ENCODE measurements at regions not wholly inside any gene's neighbourhood (a gene's known extent, or its start where the extent isn't known, plus 50 kb on each side); places are given as distances from the start of the nearest gene placed in this dataset.

- no peak overlapping the region for H3K4me3 Mint-ChIP-seq
- no peak overlapping the region for H3K27ac Mint-ChIP-seq
- Histone ChIP-seq H3K27ac (ENCODE audit: low read length) (no peak overlapping the region), H3K9me3 (ENCODE audit: control insufficient read depth, insufficient read depth, low read length) (no peaks in the 10 kb centered on the region), H3K36me3 (ENCODE audit: control insufficient read depth, insufficient read depth, low read length) (no peaks in the 10 kb centered on the region), H3K4me1 (ENCODE audit: control insufficient read depth, insufficient read depth, low read length) (no peaks in the 10 kb centered on the region), H3K4me3 (ENCODE audit: low read length) (no peak overlapping the region), H3K27me3 (ENCODE audit: control insufficient read depth, insufficient read depth, low read length) (no peaks in the 10 kb centered on the region)
- H3K36me3 Mint-ChIP-seq = no peaks in the 10 kb centered on the region
- H3K4me1 Mint-ChIP-seq = no peaks in the 10 kb centered on the region
- 83% methylated on average over 1 of the region's 2 CpGs for WGBS (ENCODE audit: insufficient coverage)
- H3K9me3 Mint-ChIP-seq = no peaks in the 10 kb centered on the region
- DNase-seq (no peak), ATAC-seq (no peak)
- TF ChIP-seq, protein P1, sequence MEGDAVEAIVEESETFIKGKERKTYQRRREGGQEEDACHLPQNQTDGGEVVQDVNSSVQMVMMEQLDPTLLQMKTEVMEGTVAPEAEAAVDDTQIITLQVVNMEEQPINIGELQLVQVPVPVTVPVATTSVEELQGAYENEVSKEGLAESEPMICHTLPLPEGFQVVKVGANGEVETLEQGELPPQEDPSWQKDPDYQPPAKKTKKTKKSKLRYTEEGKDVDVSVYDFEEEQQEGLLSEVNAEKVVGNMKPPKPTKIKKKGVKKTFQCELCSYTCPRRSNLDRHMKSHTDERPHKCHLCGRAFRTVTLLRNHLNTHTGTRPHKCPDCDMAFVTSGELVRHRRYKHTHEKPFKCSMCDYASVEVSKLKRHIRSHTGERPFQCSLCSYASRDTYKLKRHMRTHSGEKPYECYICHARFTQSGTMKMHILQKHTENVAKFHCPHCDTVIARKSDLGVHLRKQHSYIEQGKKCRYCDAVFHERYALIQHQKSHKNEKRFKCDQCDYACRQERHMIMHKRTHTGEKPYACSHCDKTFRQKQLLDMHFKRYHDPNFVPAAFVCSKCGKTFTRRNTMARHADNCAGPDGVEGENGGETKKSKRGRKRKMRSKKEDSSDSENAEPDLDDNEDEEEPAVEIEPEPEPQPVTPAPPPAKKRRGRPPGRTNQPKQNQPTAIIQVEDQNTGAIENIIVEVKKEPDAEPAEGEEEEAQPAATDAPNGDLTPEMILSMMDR (IDR thresholded peaks at IDR 0.05) = no peak
- intact Hi-C loops (cut with micrococcal nuclease) = no loop called here
- H3K27me3 Mint-ChIP-seq (ENCODE audit: low read depth in 2 of 2) = peaks cover 8 to 10% of the 10 kb centered on the region in 2 donors
Observed at GRCh38 chr12:105907982-105908381, 230.8 kb downstream of the NUAK1 start.

GRCh38 chr12:105910030-105910429 lies 228.7 kb downstream of the NUAK1 start:
- H3K27ac Mint-ChIP-seq = no peak overlapping the region
- DNase-seq = no peak
- no peak for ATAC-seq
- peaks cover 0 to 6% of the 10 kb centered on the region in 2 donors for H3K27me3 Mint-ChIP-seq (ENCODE audit: low read depth in 2 of 2)
- 98% methylated on average over 3 of the region's 3 CpGs for whole genome bisulfite sequencing (ENCODE audit: insufficient coverage)
- Histone ChIP-seq H3K27ac (ENCODE audit: low read length) (no peak overlapping the region), H3K27me3 (ENCODE audit: control insufficient read depth, insufficient read depth, low read length) (no peaks in the 10 kb centered on the region), H3K4me3 (ENCODE audit: low read length) (no peak overlapping the region), H3K36me3 (ENCODE audit: control insufficient read depth, insufficient read depth, low read length) (no peaks in the 10 kb centered on the region), H3K4me1 (ENCODE audit: control insufficient read depth, insufficient read depth, low read length) (no peaks in the 10 kb centered on the region), H3K9me3 (ENCODE audit: control insufficient read depth, insufficient read depth, low read length) (no peaks in the 10 kb centered on the region)
- TF ChIP-seq, protein P1 (IDR thresholded peaks at IDR 0.05) = no peak
- H3K9me3 Mint-ChIP-seq = no peaks in the 10 kb centered on the region
- no peaks in the 10 kb centered on the region for H3K36me3 Mint-ChIP-seq
- H3K4me3 Mint-ChIP-seq = no peak overlapping the region
- intact Hi-C loops (cut with micrococcal nuclease) = no loop called here
- H3K4me1 Mint-ChIP-seq = no peaks in the 10 kb centered on the region

- no peak overlapping the region for H3K27ac ChIP-seq (ENCODE audit: low read length)
- DNase-seq (no peak), ATAC-seq (no peak)
- no peaks in the 10 kb centered on the region for H3K9me3 ChIP-seq (ENCODE audit: control insufficient read depth, insufficient read depth, low read length)
- H3K27me3 ChIP-seq (ENCODE audit: control insufficient read depth, insufficient read depth, low read length) = no peaks in the 10 kb centered on the region
- H3K4me3 Mint-ChIP-seq = no peak overlapping the region
- H3K27me3 Mint-ChIP-seq (ENCODE audit: low read depth in 2 of 2) = no peaks in the 10 kb centered on the region
- TF ChIP-seq, protein P1 (IDR thresholded peaks at IDR 0.05) = no peak
- no peaks in the 10 kb centered on the region for H3K9me3 Mint-ChIP-seq
- intact Hi-C loops (cut with micrococcal nuclease) = no loop called here
- WGBS (ENCODE audit: insufficient coverage) = 90% methylated on average over 3 of the region's 4 CpGs
- H3K4me3 ChIP-seq (ENCODE audit: low read length) = no peak overlapping the region
- H3K36me3 Mint-ChIP-seq = no peaks in the 10 kb centered on the region
- no peaks in the 10 kb centered on the region for H3K4me1 ChIP-seq (ENCODE audit: control insufficient read depth, insufficient read depth, low read length)
- H3K4me1 Mint-ChIP-seq = no peaks in the 10 kb centered on the region
- no peak overlapping the region for H3K27ac Mint-ChIP-seq
- no peaks in the 10 kb centered on the region for H3K36me3 ChIP-seq (ENCODE audit: control insufficient read depth, insufficient read depth, low read length)
Observed at GRCh38 chr12:105911966-105912365, 226.8 kb downstream of the NUAK1 start.

DNA sequence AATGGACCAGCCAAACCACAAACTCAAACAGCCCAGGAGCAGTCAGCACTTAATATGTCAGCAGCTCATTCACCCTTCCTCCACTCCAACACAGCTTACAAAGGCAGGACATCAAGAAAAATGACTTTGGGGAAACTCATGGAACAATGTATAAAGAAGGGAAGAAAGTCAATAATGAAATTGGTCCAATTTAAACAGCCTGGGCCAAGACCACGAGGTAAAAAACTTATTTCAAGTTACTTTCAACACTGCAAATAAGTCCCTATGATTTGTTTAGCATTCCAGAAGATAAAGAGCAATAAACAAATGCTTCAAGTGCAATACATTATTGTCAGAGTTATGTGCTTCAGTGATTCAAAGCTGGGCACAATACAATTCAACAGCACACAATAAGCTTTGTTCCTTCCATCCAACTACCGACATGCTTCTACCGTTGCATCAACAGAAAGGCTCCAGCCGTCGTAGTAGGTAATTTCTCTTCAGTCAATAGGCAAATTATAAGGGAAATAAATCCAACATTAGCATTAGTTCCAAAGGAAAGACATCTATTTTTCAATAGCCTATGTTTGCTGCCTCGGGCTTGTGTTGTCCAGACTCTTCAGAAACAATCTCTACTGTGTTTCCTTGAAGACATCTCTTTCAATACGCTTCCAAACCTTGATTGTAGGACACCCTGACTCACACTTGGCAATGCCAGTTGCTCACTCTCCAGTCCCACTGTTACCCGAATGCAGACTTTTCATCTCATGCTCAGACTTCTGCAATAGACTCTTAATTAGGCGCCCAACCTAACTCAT lies 225.7 kb downstream of the NUAK1 start:
- no peak overlapping the region for H3K27ac ChIP-seq (ENCODE audit: low read length)
- no peaks in the 10 kb centered on the region for H3K9me3 ChIP-seq (ENCODE audit: control insufficient read depth, insufficient read depth, low read length)
- WGBS (ENCODE audit: insufficient coverage) = 86% methylated on average over 6 of the region's 9 CpGs
- TF ChIP-seq, protein P1 (IDR thresholded peaks at IDR 0.05) = no peak
- Mint-ChIP-seq H3K36me3 (no peaks in the 10 kb centered on the region), H3K27ac (no peak overlapping the region), H3K4me3 (no peak overlapping the region), H3K27me3 (ENCODE audit: low read depth in 2 of 2) (no peaks in the 10 kb centered on the region), H3K9me3 (no peaks in the 10 kb centered on the region), H3K4me1 (no peaks in the 10 kb centered on the region)
- intact Hi-C loops (cut with micrococcal nuclease) = no loop called here
- no peak overlapping the region for H3K4me3 ChIP-seq (ENCODE audit: low read length)
- DNase-seq (no peak), ATAC-seq (no peak)
- no peaks in the 10 kb centered on the region for H3K36me3 ChIP-seq (ENCODE audit: control insufficient read depth, insufficient read depth, low read length)
- no peaks in the 10 kb centered on the region for H3K27me3 ChIP-seq (ENCODE audit: control insufficient read depth, insufficient read depth, low read length)
- H3K4me1 ChIP-seq (ENCODE audit: control insufficient read depth, insufficient read depth, low read length) = no peaks in the 10 kb centered on the region

Measured in natural killer cell (primary cell).